PC-9 (cell line): ENCODE measurements at regions not wholly inside any gene's neighbourhood (a gene's known extent, or its start where the extent isn't known, plus 50 kb on each side); places are given as distances from the start of the nearest gene placed in this dataset.

ENCODE experiments used
- BruUV-seq: library from RNA; stranded (reverse); fragments of 400-500 nt; replicated peaks from 2 replicates; lab custom pipeline; 2021; lab: Mats Ljungman, UMichigan
- CTCF ChIA-PET: fragments of 300-600 bp; sonication (Branson Sonifier 250); formaldehyde crosslinking; loops from one replicate; lab custom pipeline; 2022; ENCODE audit warnings: antibody characterized with exemption; lab: Charles Lee
- POLR2A ChIA-PET: fragments of 300-600 bp; sonication (Branson Sonifier 250); formaldehyde crosslinking; loops from one replicate; lab custom pipeline; 2022; ENCODE audit warnings: antibody characterized with exemption; ENCODE audit not compliant: unreplicated experiment; lab: Charles Lee
- DNase-seq, 2 experiments: peaks; one replicate each; pipeline versions ENCODE4 v3.0.0 to v3.0.0-alpha.2; 2015 to 2022; ENCODE audit warnings: mixed read lengths in 1 of 2
- H2AFZ ChIP-seq: fragments of 200-600 bp; sonication (generic); 2 replicates; pipeline ENCODE4 v1.8.1; 2017; ENCODE audit warnings: antibody characterized with exemption
- H3F3A ChIP-seq: fragments of 200-600 bp; sonication (generic); 2 replicates; pipeline ENCODE4 v1.8.1; 2017; ENCODE audit warnings: antibody characterized with exemption, mild to moderate bottlenecking, low read depth; ENCODE audit not compliant: insufficient read depth
- H3K27ac ChIP-seq: fragments of 200-600 bp; sonication (generic); 2 replicates; pipeline ENCODE4 v1.6.1; 2016; ENCODE audit warnings: mixed run types
- H3K27me3 ChIP-seq: fragments of 200-600 bp; sonication (generic); 2 replicates; pipeline ENCODE4 v1.6.1; 2016; ENCODE audit warnings: low read depth, mixed run types; ENCODE audit not compliant: insufficient read depth
- H3K36me3 ChIP-seq: fragments of 200-600 bp; sonication (generic); 2 replicates; pipeline ENCODE4 v1.6.1; 2016; ENCODE audit warnings: low read depth, mixed run types
- H3K4me1 ChIP-seq: fragments of 200-600 bp; sonication (generic); replicated peaks from 2 replicates; pipeline ENCODE4 v1.6.1; 2016; ENCODE audit warnings: mixed run types; ENCODE audit not compliant: insufficient read depth
- H3K4me2 ChIP-seq: fragments of 200-600 bp; sonication (generic); 2 replicates; pipeline ENCODE4 v1.6.1; 2017; ENCODE audit warnings: mixed run types
- H3K4me3 ChIP-seq: fragments of 200-600 bp; sonication (generic); 2 replicates; pipeline ENCODE4 v1.6.1; 2016; ENCODE audit warnings: mixed run types
- H3K79me2 ChIP-seq: fragments of 200-600 bp; sonication (generic); 2 replicates; pipeline ENCODE4 v1.6.1; 2017; ENCODE audit warnings: low read depth, mixed run types
- H3K9me2 ChIP-seq: fragments of 200-600 bp; sonication (generic); 2 replicates; pipeline ENCODE4 v1.8.1; 2017; ENCODE audit warnings: mild to moderate bottlenecking; ENCODE audit not compliant: insufficient read depth
- H3K9me3 ChIP-seq: fragments of 200-600 bp; sonication (generic); 2 replicates; pipeline ENCODE4 v1.8.1; 2016; ENCODE audit warnings: low read depth; ENCODE audit not compliant: insufficient read depth
- H4K20me1 ChIP-seq: fragments of 200-600 bp; sonication (generic); 2 replicates; pipeline ENCODE4 v1.8.1; 2017; ENCODE audit not compliant: insufficient read depth
- CTCF ChIP-seq: fragments of 200-600 bp; sonication (generic); conservative IDR thresholded peaks from 2 replicates; pipeline ENCODE4 v1.6.1; 2017; ENCODE audit warnings: mixed run types, antibody characterized with exemption, mild to moderate bottlenecking, moderate library complexity
- EZH2 ChIP-seq: fragments of 200-600 bp; sonication (generic); IDR thresholded peaks from 2 replicates; pipeline ENCODE4 v1.8.0; 2017; ENCODE audit warnings: antibody characterized with exemption, low read depth
- intact Hi-C: fragments of 100-400 bp; cut with micrococcal nuclease; formaldehyde crosslinking; loops from one replicate; pipeline ENCODE4 v1.10.0; 2022; ENCODE audit not compliant: unreplicated experiment

DNA sequence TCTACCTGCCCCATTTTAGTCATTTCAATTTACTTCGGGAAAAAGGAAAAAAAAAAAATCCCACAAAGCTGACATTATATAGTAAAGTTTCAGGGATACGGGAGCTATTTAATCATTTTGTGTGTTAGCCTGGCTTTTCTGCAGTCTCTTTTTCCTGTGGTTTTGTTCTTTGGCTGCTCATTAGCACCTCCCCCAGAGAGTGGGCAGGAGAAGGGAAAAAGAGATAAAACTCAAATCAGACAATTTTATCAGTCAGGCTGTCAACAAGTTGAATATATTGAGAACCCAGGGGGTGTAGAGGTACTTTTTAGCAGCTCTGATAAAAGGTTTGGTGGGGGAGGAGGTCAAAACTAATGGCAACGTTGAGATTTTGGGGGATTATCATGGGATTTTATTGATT lies 559.0 kb upstream of the PSMD7 start:
- H3K27me3 ChIP-seq = no peaks in the 10 kb centered on the region
- no peak overlapping the region for H3K27ac ChIP-seq
- ChIA-PET POLR2A (no interaction called here), CTCF (no interaction called here)
- no peak overlapping the region for H2AFZ ChIP-seq
- TF ChIP-seq CTCF = no peak
- TF ChIP-seq EZH2 = no peak
- intact Hi-C loops = no loop called here
- H3F3A ChIP-seq = no peaks in the 10 kb centered on the region
- DNase-seq = no peak
- H3K4me2 ChIP-seq = no peak overlapping the region
- no peaks in the 10 kb centered on the region; the same call in 1 of the 2 replicates for H3K9me3 ChIP-seq
- no peak overlapping the region for H3K4me3 ChIP-seq
- no peaks in the 10 kb centered on the region for H4K20me1 ChIP-seq
- H3K4me1 ChIP-seq = no peaks in the 10 kb centered on the region
- H3K79me2 ChIP-seq = no peaks in the 10 kb centered on the region
- no peaks in the 10 kb centered on the region for H3K9me2 ChIP-seq
- no TSS peak for BruUV-seq
- H3K36me3 ChIP-seq = no peaks in the 10 kb centered on the region

DNA sequence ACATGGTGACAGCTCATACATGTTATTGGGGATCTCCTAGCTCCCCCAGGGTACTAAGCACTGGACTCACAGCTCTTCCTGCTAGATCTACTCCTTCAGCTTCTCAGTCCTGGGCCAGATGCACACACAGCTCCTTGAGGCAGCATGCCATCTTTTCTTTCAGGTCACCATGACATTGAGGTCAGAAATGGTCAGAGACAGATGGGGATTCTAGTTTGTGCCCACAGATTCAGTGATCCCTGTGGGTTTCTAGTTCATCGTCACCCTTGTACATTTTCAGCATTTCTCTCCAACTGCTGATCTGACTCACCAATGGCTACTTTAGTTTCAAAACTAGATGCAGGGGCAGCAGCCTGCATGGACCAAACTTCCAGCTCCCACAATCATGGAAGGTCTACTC lies 560.7 kb upstream of the PSMD7 start:
- CTCF ChIA-PET = no interaction called here
- no peaks in the 10 kb centered on the region for H4K20me1 ChIP-seq
- no peak for DNase-seq

GRCh38 chr16:73735018-73735417 lies 561.6 kb upstream of the PSMD7 start:
- TF ChIP-seq EZH2 (no peak), CTCF (no peak)
- no peaks in the 10 kb centered on the region for H3F3A ChIP-seq
- no peaks in the 10 kb centered on the region for H4K20me1 ChIP-seq
- no peaks in the 10 kb centered on the region for H3K9me2 ChIP-seq
- H3K4me1 ChIP-seq = no peaks in the 10 kb centered on the region
- peak in 1 of 2 experiments; percentile 38 for DNase-seq
- H3K9me3 ChIP-seq = no peaks in the 10 kb centered on the region; the same call in 1 of the 2 replicates
- BruUV-seq = no TSS peak
- H3K79me2 ChIP-seq = no peaks in the 10 kb centered on the region
- intact Hi-C loops = no loop called here
- no peak overlapping the region for H3K4me2 ChIP-seq
- CTCF ChIA-PET = no interaction called here
- no peak overlapping the region for H3K27ac ChIP-seq
- no peaks in the 10 kb centered on the region for H3K27me3 ChIP-seq
- no peaks in the 10 kb centered on the region for H3K36me3 ChIP-seq
- H2AFZ ChIP-seq = no peak overlapping the region
- no peak overlapping the region for H3K4me3 ChIP-seq
- POLR2A ChIA-PET = no interaction called here

More for the DNA sequence above, 560.7 kb upstream of the PSMD7 start:
- H3K4me2 ChIP-seq = no peak overlapping the region
- no peaks in the 10 kb centered on the region; the same call in 1 of the 2 replicates for H3K9me3 ChIP-seq
- no peaks in the 10 kb centered on the region for H3K36me3 ChIP-seq
- H3K27ac ChIP-seq = no peak overlapping the region
- intact Hi-C loops = no loop called here
- no peak overlapping the region for H3K4me3 ChIP-seq
- no peaks in the 10 kb centered on the region for H3K4me1 ChIP-seq
- no peaks in the 10 kb centered on the region for H3K27me3 ChIP-seq
- no peaks in the 10 kb centered on the region for H3F3A ChIP-seq
- POLR2A ChIA-PET = no interaction called here
- no peaks in the 10 kb centered on the region for H3K79me2 ChIP-seq
- TF ChIP-seq EZH2 = no peak
- TF ChIP-seq CTCF = no peak
- H2AFZ ChIP-seq = no peak overlapping the region
- BruUV-seq = no TSS peak
- H3K9me2 ChIP-seq = no peaks in the 10 kb centered on the region
